GM12892 (cell line): ENCODE measurements at regions not wholly inside any gene's neighbourhood (a gene's known extent, or its start where the extent isn't known, plus 50 kb on each side); places are given as distances from the start of the nearest gene placed in this dataset.

Source experiments
- POLR2A ChIP-seq: IDR thresholded peaks from 2 replicates; pipeline ENCODE4 v1.6.1; 2011; ENCODE audit warnings: low read depth, low read length, control low read depth
- POLR2AphosphoS5 ChIP-seq: IDR thresholded peaks from 2 replicates; pipeline ENCODE4 v1.6.1; 2011; ENCODE audit warnings: low read depth, low read length, control low read depth

- no peak for TF ChIP-seq POLR2A
- no peak for TF ChIP-seq POLR2AphosphoS5
These were observed 1030.5 kb downstream of the KCNT2 start for GRCh38 chr1:195577748-195578147.
